ENCODE measurements at regions not wholly inside any gene's neighbourhood (a gene's known extent, or its start where the extent isn't known, plus 50 kb on each side); places are given as distances from the start of the nearest gene placed in this dataset.

DNA sequence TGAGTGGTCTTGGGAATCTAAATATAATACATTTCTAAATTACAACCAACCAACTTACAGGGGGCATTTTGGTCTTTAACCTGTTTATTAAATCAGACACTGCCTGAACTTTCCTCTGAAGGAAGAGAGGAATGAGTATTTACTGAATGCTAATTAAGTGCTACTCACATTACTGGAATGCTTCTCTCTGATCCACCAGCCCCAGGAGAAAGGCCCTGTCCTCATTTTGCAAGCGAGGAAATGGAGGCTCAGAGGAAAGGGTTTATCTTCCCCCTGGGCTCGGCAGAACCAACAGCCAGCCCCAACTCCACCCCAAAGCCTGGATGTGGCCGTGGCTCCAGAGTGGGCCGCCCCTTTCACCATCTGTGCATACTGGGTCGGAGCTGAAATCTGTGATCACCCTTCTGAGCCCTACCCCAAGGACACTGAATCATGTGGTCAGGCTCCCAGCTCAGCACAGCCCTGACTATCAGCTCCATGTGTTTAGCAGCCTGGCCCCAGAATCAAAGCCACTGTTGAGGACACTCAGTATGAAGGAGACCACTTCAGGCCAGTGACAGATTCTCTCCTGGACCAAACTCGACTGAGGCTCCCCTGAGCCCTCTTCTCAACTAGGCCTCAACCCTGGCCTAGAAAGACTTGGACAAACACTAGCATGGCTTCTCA is 56.7 kb upstream of the ENPP6 start:
- TF ChIP-seq, protein P1, sequence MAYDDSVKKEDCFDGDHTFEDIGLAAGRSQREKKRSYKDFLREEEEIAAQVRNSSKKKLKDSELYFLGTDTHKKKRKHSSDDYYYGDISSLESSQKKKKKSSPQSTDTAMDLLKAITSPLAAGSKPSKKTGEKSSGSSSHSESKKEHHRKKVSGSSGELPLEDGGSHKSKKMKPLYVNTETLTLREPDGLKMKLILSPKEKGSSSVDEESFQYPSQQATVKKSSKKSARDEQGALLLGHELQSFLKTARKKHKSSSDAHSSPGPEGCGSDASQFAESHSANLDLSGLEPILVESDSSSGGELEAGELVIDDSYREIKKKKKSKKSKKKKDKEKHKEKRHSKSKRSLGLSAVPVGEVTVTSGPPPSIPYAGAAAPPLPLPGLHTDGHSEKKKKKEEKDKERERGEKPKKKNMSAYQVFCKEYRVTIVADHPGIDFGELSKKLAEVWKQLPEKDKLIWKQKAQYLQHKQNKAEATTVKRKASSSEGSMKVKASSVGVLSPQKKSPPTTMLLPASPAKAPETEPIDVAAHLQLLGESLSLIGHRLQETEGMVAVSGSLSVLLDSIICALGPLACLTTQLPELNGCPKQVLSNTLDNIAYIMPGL (CRISPR knock-in tag; IDR thresholded peaks at IDR 0.05) = no peak
- TF ChIP-seq CEBPB (tag; IDR thresholded peaks at IDR 0.05) (no peak), SP1 (CRISPR knock-in tag; IDR thresholded peaks at IDR 0.05) (no peak), MEF2A (IDR thresholded peaks at IDR 0.05; ENCODE audit: control insufficient read depth, low read depth, low read length) (no peak), POLR2A (conservative IDR thresholded peaks at IDR 0.05) (no peak), NR3C1 (CRISPR knock-in tag; IDR thresholded peaks at IDR 0.05) (no peak), EZH2 (IDR thresholded peaks at IDR 0.05; ENCODE audit: borderline replicate concordance, low read depth, low read length) (no peak), KLF13 (tag; IDR thresholded peaks at IDR 0.05; ENCODE audit: borderline replicate concordance, low read depth) (no peak), ERF (CRISPR knock-in tag; IDR thresholded peaks at IDR 0.05) (no peak), RCOR1 (IDR thresholded peaks at IDR 0.05; ENCODE audit: borderline replicate concordance in 1 of 2, low read depth in 2 of 2, low read length in 2 of 2) (no peak)
- TF ChIP-seq, protein P2, sequence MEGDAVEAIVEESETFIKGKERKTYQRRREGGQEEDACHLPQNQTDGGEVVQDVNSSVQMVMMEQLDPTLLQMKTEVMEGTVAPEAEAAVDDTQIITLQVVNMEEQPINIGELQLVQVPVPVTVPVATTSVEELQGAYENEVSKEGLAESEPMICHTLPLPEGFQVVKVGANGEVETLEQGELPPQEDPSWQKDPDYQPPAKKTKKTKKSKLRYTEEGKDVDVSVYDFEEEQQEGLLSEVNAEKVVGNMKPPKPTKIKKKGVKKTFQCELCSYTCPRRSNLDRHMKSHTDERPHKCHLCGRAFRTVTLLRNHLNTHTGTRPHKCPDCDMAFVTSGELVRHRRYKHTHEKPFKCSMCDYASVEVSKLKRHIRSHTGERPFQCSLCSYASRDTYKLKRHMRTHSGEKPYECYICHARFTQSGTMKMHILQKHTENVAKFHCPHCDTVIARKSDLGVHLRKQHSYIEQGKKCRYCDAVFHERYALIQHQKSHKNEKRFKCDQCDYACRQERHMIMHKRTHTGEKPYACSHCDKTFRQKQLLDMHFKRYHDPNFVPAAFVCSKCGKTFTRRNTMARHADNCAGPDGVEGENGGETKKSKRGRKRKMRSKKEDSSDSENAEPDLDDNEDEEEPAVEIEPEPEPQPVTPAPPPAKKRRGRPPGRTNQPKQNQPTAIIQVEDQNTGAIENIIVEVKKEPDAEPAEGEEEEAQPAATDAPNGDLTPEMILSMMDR (IDR thresholded peaks at IDR 0.05 in 2 of 3, conservative IDR thresholded peaks at IDR 0.05 in 1 of 3; ENCODE audit: insufficient read depth in 2 of 3, low read depth in 1 of 3, low read length in 3 of 3) = no peak
- TF ChIP-seq, protein P3, sequence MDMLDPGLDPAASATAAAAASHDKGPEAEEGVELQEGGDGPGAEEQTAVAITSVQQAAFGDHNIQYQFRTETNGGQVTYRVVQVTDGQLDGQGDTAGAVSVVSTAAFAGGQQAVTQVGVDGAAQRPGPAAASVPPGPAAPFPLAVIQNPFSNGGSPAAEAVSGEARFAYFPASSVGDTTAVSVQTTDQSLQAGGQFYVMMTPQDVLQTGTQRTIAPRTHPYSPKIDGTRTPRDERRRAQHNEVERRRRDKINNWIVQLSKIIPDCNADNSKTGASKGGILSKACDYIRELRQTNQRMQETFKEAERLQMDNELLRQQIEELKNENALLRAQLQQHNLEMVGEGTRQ (CRISPR knock-in tag; IDR thresholded peaks at IDR 0.05) = no peak

Measured in K562 (cell line).